ENCODE measurements at regions not wholly inside any gene's neighbourhood (a gene's known extent, or its start where the extent isn't known, plus 50 kb on each side); places are given as distances from the start of the nearest gene placed in this dataset.

GRCh38 chr13:73390100-73390499 is 331.3 kb downstream of the KLF5 start:
- no peak overlapping the region for H3K4me3 Mint-ChIP-seq
- H3K27ac Mint-ChIP-seq: no peak overlapping the region
- no peaks in the 10 kb centered on the region for H3K4me1 ChIP-seq (ENCODE audit: control insufficient read depth in 2 of 2, insufficient read depth in 2 of 2, low read length in 2 of 2)
- H3K9me3 Mint-ChIP-seq: peaks cover 0 to 12% (median 3%) of the 10 kb centered on the region in 11 donors
- POLR2A ChIA-PET: no interaction called here
- H3K36me3 Mint-ChIP-seq: peaks cover 0 to 4% (median 0%) of the 10 kb centered on the region in 5 donors
- no peaks in the 10 kb centered on the region for H3K36me3 ChIP-seq (ENCODE audit: control insufficient read depth in 2 of 3, insufficient read depth in 3 of 3, low read length in 3 of 3)
- no peak overlapping the region for H3K27ac ChIP-seq (ENCODE audit: low read depth, low read length)
- CTCF ChIA-PET: no interaction called here
- H3K9me3 ChIP-seq (ENCODE audit: control insufficient read depth in 2 of 3, low read length in 3 of 3): no peaks in the 10 kb centered on the region
- no peak for ATAC-seq
- no peak for DNase-seq
- peaks cover 0 to under 1% (median 0%) of the 10 kb centered on the region in 7 donors for H3K4me1 Mint-ChIP-seq
- H3K27me3 ChIP-seq (ENCODE audit: control insufficient read depth in 2 of 2, insufficient read depth in 2 of 2, low read length in 2 of 2): no peaks in the 10 kb centered on the region
- intact Hi-C loops (cut with micrococcal nuclease): no loop called here
- H3K27me3 Mint-ChIP-seq: peaks cover 0 to 8% (median 0%) of the 10 kb centered on the region in 5 donors
- H3K4me3 ChIP-seq (ENCODE audit: low read length): no peak overlapping the region

- POLR2A ChIA-PET: no interaction called here
- CTCF ChIA-PET: no interaction called here
- H3K36me3 Mint-ChIP-seq: peaks cover 0 to 4% (median 0%) of the 10 kb centered on the region in 5 donors
Measured at GRCh38 chr13:73388586-73388985, 329.8 kb downstream of the KLF5 start.

GRCh38 chr13:73387318-73387717 is 328.5 kb downstream of the KLF5 start:
- H3K4me1 Mint-ChIP-seq: peaks cover 0 to 1% (median 0%) of the 10 kb centered on the region in 7 donors
- CTCF ChIA-PET: no interaction called here

More at GRCh38 chr13:73388586-73388985, 329.8 kb downstream of the KLF5 start:
- H3K9me3 Mint-ChIP-seq: peaks cover 0 to 12% (median 4%) of the 10 kb centered on the region in 11 donors
- no peak for ATAC-seq
- Histone ChIP-seq H3K4me3 (ENCODE audit: low read length) (no peak overlapping the region), H3K27ac (ENCODE audit: low read depth, low read length) (no peak overlapping the region), H3K9me3 (ENCODE audit: control insufficient read depth in 2 of 3, low read length in 3 of 3) (no peaks in the 10 kb centered on the region), H3K27me3 (ENCODE audit: control insufficient read depth in 2 of 2, insufficient read depth in 2 of 2, low read length in 2 of 2) (no peaks in the 10 kb centered on the region), H3K4me1 (ENCODE audit: control insufficient read depth in 2 of 2, insufficient read depth in 2 of 2, low read length in 2 of 2) (no peaks in the 10 kb centered on the region), H3K36me3 (ENCODE audit: control insufficient read depth in 2 of 3, insufficient read depth in 3 of 3, low read length in 3 of 3) (no peaks in the 10 kb centered on the region)
- peaks cover 0 to 1% (median 0%) of the 10 kb centered on the region in 7 donors for H3K4me1 Mint-ChIP-seq
- H3K27me3 Mint-ChIP-seq: peaks cover 0 to 15% (median 0%) of the 10 kb centered on the region in 5 donors
- intact Hi-C loops (cut with micrococcal nuclease): no loop called here
- no peak overlapping the region for H3K4me3 Mint-ChIP-seq
- H3K27ac Mint-ChIP-seq: no peak overlapping the region
- no peak for DNase-seq

GRCh38 chr13:73385848-73386247 is 327.0 kb downstream of the KLF5 start:
- ChIA-PET POLR2A (no interaction called here), CTCF (no interaction called here)
- H3K4me1 Mint-ChIP-seq: peaks cover 0 to 1% (median 0%) of the 10 kb centered on the region in 7 donors
- Histone ChIP-seq H3K4me3 (ENCODE audit: low read length) (no peak overlapping the region), H3K9me3 (ENCODE audit: control insufficient read depth in 2 of 3, low read length in 3 of 3) (no peaks in the 10 kb centered on the region), H3K27ac (ENCODE audit: low read depth, low read length) (no peak overlapping the region), H3K27me3 (ENCODE audit: control insufficient read depth in 2 of 2, insufficient read depth in 2 of 2, low read length in 2 of 2) (no peaks in the 10 kb centered on the region), H3K36me3 (ENCODE audit: control insufficient read depth in 2 of 3, insufficient read depth in 3 of 3, low read length in 3 of 3) (no peaks in the 10 kb centered on the region), H3K4me1 (ENCODE audit: control insufficient read depth in 2 of 2, insufficient read depth in 2 of 2, low read length in 2 of 2) (no peaks in the 10 kb centered on the region)
- H3K36me3 Mint-ChIP-seq: no peaks in the 10 kb centered on the region
- intact Hi-C loops (cut with micrococcal nuclease): no loop called here
- H3K27ac Mint-ChIP-seq: no peak overlapping the region
- no peak overlapping the region for H3K4me3 Mint-ChIP-seq
- peaks cover 0 to 10% (median 0%) of the 10 kb centered on the region in 5 donors for H3K27me3 Mint-ChIP-seq
- peaks cover 0 to 9% (median 2%) of the 10 kb centered on the region in 11 donors for H3K9me3 Mint-ChIP-seq
- DNase-seq: no peak
- ATAC-seq: no peak

More at GRCh38 chr13:73387318-73387717, 328.5 kb downstream of the KLF5 start:
- Histone ChIP-seq H3K36me3 (ENCODE audit: control insufficient read depth in 2 of 3, insufficient read depth in 3 of 3, low read length in 3 of 3) (no peaks in the 10 kb centered on the region), H3K4me1 (ENCODE audit: control insufficient read depth in 2 of 2, insufficient read depth in 2 of 2, low read length in 2 of 2) (no peaks in the 10 kb centered on the region), H3K27ac (ENCODE audit: low read depth, low read length) (no peak overlapping the region), H3K9me3 (ENCODE audit: control insufficient read depth in 2 of 3, low read length in 3 of 3) (no peaks in the 10 kb centered on the region), H3K4me3 (ENCODE audit: low read length) (no peak overlapping the region), H3K27me3 (ENCODE audit: control insufficient read depth in 2 of 2, insufficient read depth in 2 of 2, low read length in 2 of 2) (no peaks in the 10 kb centered on the region)
- Mint-ChIP-seq H3K27me3 (peaks cover 0 to 12% (median 0%) of the 10 kb centered on the region in 5 donors), H3K4me3 (no peak overlapping the region), H3K9me3 (peaks cover 0 to 12% (median 4%) of the 10 kb centered on the region in 11 donors), H3K27ac (no peak overlapping the region), H3K36me3 (no peaks in the 10 kb centered on the region)
- POLR2A ChIA-PET: no interaction called here
- ATAC-seq: no peak
- DNase-seq: no peak
- intact Hi-C loops (cut with micrococcal nuclease): no loop called here

- Mint-ChIP-seq H3K9me3 (peaks cover 0 to 5% (median 0%) of the 10 kb centered on the region in 11 donors), H3K27ac (no peak overlapping the region), H3K27me3 (peaks cover 0 to 15% (median 0%) of the 10 kb centered on the region in 5 donors), H3K36me3 (no peaks in the 10 kb centered on the region), H3K4me1 (no peaks in the 10 kb centered on the region), H3K4me3 (no peak overlapping the region)
- DNase-seq: no peak
- Histone ChIP-seq H3K36me3 (ENCODE audit: control insufficient read depth in 2 of 3, insufficient read depth in 3 of 3, low read length in 3 of 3) (no peaks in the 10 kb centered on the region), H3K27ac (ENCODE audit: low read depth, low read length) (no peak overlapping the region), H3K9me3 (ENCODE audit: control insufficient read depth in 2 of 3, low read length in 3 of 3) (no peaks in the 10 kb centered on the region), H3K27me3 (ENCODE audit: control insufficient read depth in 2 of 2, insufficient read depth in 2 of 2, low read length in 2 of 2) (no peaks in the 10 kb centered on the region), H3K4me1 (ENCODE audit: control insufficient read depth in 2 of 2, insufficient read depth in 2 of 2, low read length in 2 of 2) (no peaks in the 10 kb centered on the region), H3K4me3 (ENCODE audit: low read length) (no peak overlapping the region)
- ChIA-PET POLR2A (no interaction called here), CTCF (interaction anchor here (0.6 kb wide), 1 partner anchor 1646 kb away, joined by 3 read pairs; no protein-coding TSS in a partner anchor)
- intact Hi-C loops (cut with micrococcal nuclease): no loop called here
- ATAC-seq: no peak
Measured at GRCh38 chr13:73372666-73373627, 314.1 kb downstream of the KLF5 start.

GRCh38 chr13:73370066-73370465 is 311.3 kb downstream of the KLF5 start:
- CTCF ChIA-PET: no interaction called here
- intact Hi-C loops (cut with micrococcal nuclease): no loop called here
- no peaks in the 10 kb centered on the region for H3K36me3 Mint-ChIP-seq

More at GRCh38 chr13:73370066-73370465, 311.3 kb downstream of the KLF5 start:
- POLR2A ChIA-PET: no interaction called here
- H3K27me3 ChIP-seq (ENCODE audit: control insufficient read depth in 2 of 2, insufficient read depth in 2 of 2, low read length in 2 of 2): no peaks in the 10 kb centered on the region
- H3K36me3 ChIP-seq (ENCODE audit: control insufficient read depth in 2 of 3, insufficient read depth in 3 of 3, low read length in 3 of 3): no peaks in the 10 kb centered on the region
- no peaks in the 10 kb centered on the region for H3K4me1 Mint-ChIP-seq
- no peak overlapping the region for H3K4me3 ChIP-seq (ENCODE audit: low read length)
- H3K9me3 ChIP-seq (ENCODE audit: control insufficient read depth in 2 of 3, low read length in 3 of 3): no peaks in the 10 kb centered on the region
- H3K27ac ChIP-seq (ENCODE audit: low read depth, low read length): no peak overlapping the region
- H3K4me1 ChIP-seq (ENCODE audit: control insufficient read depth in 2 of 2, insufficient read depth in 2 of 2, low read length in 2 of 2): no peaks in the 10 kb centered on the region
- H3K27me3 Mint-ChIP-seq: peaks cover 0 to 15% (median 0%) of the 10 kb centered on the region in 5 donors
- no peak overlapping the region for H3K27ac Mint-ChIP-seq
- ATAC-seq (no peak), DNase-seq (no peak)
- H3K9me3 Mint-ChIP-seq: peaks cover 0 to 3% (median 0%) of the 10 kb centered on the region in 11 donors
- H3K4me3 Mint-ChIP-seq: no peak overlapping the region

Data from naive thymus-derived CD4-positive, alpha-beta T cell (primary cell).